Endothelial cell of umbilical vein (primary cell): ENCODE measurements at regions not wholly inside any gene's neighbourhood (a gene's known extent, or its start where the extent isn't known, plus 50 kb on each side); places are given as distances from the start of the nearest gene placed in this dataset.

Experiments used
- BruUV-seq: library from RNA; stranded (reverse); fragments of 400-500 nt; replicated peaks from 2 replicates; lab custom pipeline; 2021; lab: Mats Ljungman, UMichigan
- CTCF ChIA-PET: fragments of 300-600, 350-600 bp; sonication (Branson Sonifier 250); formaldehyde crosslinking; loops from one replicate; lab custom pipeline; 2021; ENCODE audit warnings: antibody characterized with exemption, inconsistent platforms; lab: Charles Lee
- POLR2A ChIA-PET: fragments of 300-600, 350-600 bp; sonication (Branson Sonifier 250); formaldehyde crosslinking; loops from one replicate; lab custom pipeline; 2021; ENCODE audit warnings: antibody characterized with exemption, inconsistent platforms; lab: Charles Lee
- DNase-seq: peaks from one replicate; pipeline ENCODE4 v3.0.0-alpha.2; 2011; ENCODE audit warnings: low read depth, low spot score
- FAIRE-seq: peaks from 2 replicates; lab custom pipeline; 2011; peaks lifted over from hg19 to GRCh38; lab: Jason Lieb, UNC
- H2AFZ ChIP-seq: 2 replicates; pipeline ENCODE4 v1.6.0; 2012; ENCODE audit warnings: low read depth, low read length, control low read depth, inconsistent platforms
- H3K27ac ChIP-seq: 2 replicates; pipeline ENCODE4 v1.5.1; 2011; ENCODE audit warnings: low read depth, mild to moderate bottlenecking, control low read depth, low read length, moderate library complexity; ENCODE audit not compliant: insufficient read depth
- H3K27me3 ChIP-seq, 2 experiments: 2 replicates each; pipeline versions ENCODE4 v1.6.0 to v1.6.1; 2011; ENCODE audit warnings: low read length in 2 of 2, mixed read lengths in 1 of 2; ENCODE audit not compliant: control insufficient read depth in 2 of 2, insufficient read depth in 2 of 2
- H3K36me3 ChIP-seq, 2 experiments: 2 replicates in 1 of 2; 3 replicates in 1 of 2; pipeline ENCODE4 v1.5.1; 2011; ENCODE audit warnings: low read length in 2 of 2, mild to moderate bottlenecking in 1 of 2, moderate library complexity in 1 of 2; ENCODE audit not compliant: control insufficient read depth in 2 of 2, insufficient read depth in 2 of 2; ENCODE audit errors: extremely low read depth in 1 of 2
- H3K4me1 ChIP-seq: 3 replicates; pipeline ENCODE4 v1.5.1; 2011; ENCODE audit warnings: mild to moderate bottlenecking, low read length; ENCODE audit not compliant: control insufficient read depth, insufficient read depth; ENCODE audit errors: extremely low read depth
- H3K4me2 ChIP-seq: 2 replicates; pipeline ENCODE4 v1.6.1; 2011; ENCODE audit warnings: low read length, control low read depth, mixed read lengths; ENCODE audit not compliant: insufficient read depth
- H3K4me3 ChIP-seq, 3 experiments: fragments of 200-600 bp in 1 of 3; sonication (generic), shearing (Covaris generic) in 1 of 3; replicated peaks in 1 of 3; 2 replicates each; pipeline ENCODE4 v1.5.1; 2011 to 2016; ENCODE audit warnings: control low read depth in 3 of 3, low read length in 3 of 3, mild to moderate bottlenecking in 2 of 3, inconsistent platforms in 1 of 3, low read depth in 1 of 3, moderate library complexity in 1 of 3; ENCODE audit not compliant: insufficient read depth in 1 of 3
- H3K79me2 ChIP-seq: 2 replicates; pipeline ENCODE4 v1.6.0; 2012; ENCODE audit warnings: low read length, inconsistent platforms; ENCODE audit not compliant: control insufficient read depth, insufficient read depth
- H3K9ac ChIP-seq: replicated peaks from 2 replicates; pipeline ENCODE3; 2011; ENCODE audit warnings: low read length, control low read depth; ENCODE audit not compliant: insufficient read depth; ENCODE audit errors: extremely low read depth
- H3K9me1 ChIP-seq: replicated peaks from 3 replicates; pipeline ENCODE4 v1.6.0; 2011; ENCODE audit warnings: mild to moderate bottlenecking, low read length; ENCODE audit not compliant: control insufficient read depth, insufficient read depth; ENCODE audit errors: extremely low read depth
- H3K9me3 ChIP-seq: replicated peaks from 2 replicates; pipeline ENCODE4 v1.5.1; 2012; ENCODE audit warnings: low read length, inconsistent platforms; ENCODE audit not compliant: control insufficient read depth, insufficient read depth
- H4K20me1 ChIP-seq: replicated peaks from 2 replicates; pipeline ENCODE3; 2011; ENCODE audit warnings: mild to moderate bottlenecking, low read length; ENCODE audit not compliant: control insufficient read depth, insufficient read depth; ENCODE audit errors: extremely low read depth
- EZH2 ChIP-seq: IDR thresholded peaks from 2 replicates; pipeline ENCODE4 v1.6.1; 2012; ENCODE audit warnings: borderline replicate concordance, low read depth, mild to moderate bottlenecking, moderate library complexity, low read length, inconsistent platforms; ENCODE audit not compliant: severe bottlenecking
- FOS ChIP-seq: IDR thresholded peaks from 2 replicates; pipeline ENCODE4 v1.6.1; 2011; ENCODE audit warnings: mild to moderate bottlenecking, low read length, moderate library complexity, borderline replicate concordance; ENCODE audit not compliant: insufficient read depth
- GATA2 ChIP-seq: IDR thresholded peaks from 2 replicates; pipeline ENCODE4 v1.7.0; 2011; ENCODE audit warnings: low read depth, mild to moderate bottlenecking, moderate library complexity, mixed read lengths, low read length; ENCODE audit not compliant: insufficient read length, insufficient read depth
- JUN ChIP-seq: IDR thresholded peaks from 2 replicates; pipeline ENCODE4 v1.6.1; 2011; ENCODE audit warnings: borderline replicate concordance, low read depth; ENCODE audit not compliant: insufficient read length, insufficient read depth
- MYC ChIP-seq: IDR thresholded peaks from one replicate; pipeline ENCODE4 v1.6.1; 2011; ENCODE audit warnings: mild to moderate bottlenecking, low read depth, low read length
- POLR2A ChIP-seq: IDR thresholded peaks from 2 replicates; pipeline ENCODE4 v1.6.1; 2012; ENCODE audit warnings: low read depth, mild to moderate bottlenecking, control low read depth, low read length
- POLR2AphosphoS5 ChIP-seq: IDR thresholded peaks from 2 replicates; pipeline ENCODE4 v1.6.1; 2012; ENCODE audit warnings: low read depth, mild to moderate bottlenecking, control low read depth, low read length, moderate library complexity; ENCODE audit not compliant: insufficient read depth
- dilution Hi-C: fragments of 300-500 bp; cut with MboI; formaldehyde crosslinking; loops from one replicate; pipeline ENCODE4 v1.15.0; 2019; ENCODE audit warnings: low sequenced_read_pairs; ENCODE audit not compliant: extremely low pct_ligation_motif_present
- intact Hi-C: fragments of 100-400 bp; cut with micrococcal nuclease; formaldehyde crosslinking; loops from one replicate; pipeline ENCODE4 v1.10.0; 2022
- TF ChIP-seq, protein P1 (sequence below): IDR thresholded peaks from 2 replicates; pipeline ENCODE4 v1.6.1; 2011; ENCODE audit not compliant: insufficient read depth, insufficient read length
- TF ChIP-seq, protein P2 (sequence below), 2 donors: IDR thresholded peaks; 1 replicate in 1 of 2; 2 replicates in 1 of 2; pipeline ENCODE4 v1.5.1; 2011; ENCODE audit warnings: low read length in 2 of 2, mild to moderate bottlenecking in 2 of 2, moderate library complexity in 2 of 2, control low read depth in 1 of 2, inconsistent platforms in 1 of 2, low read depth in 1 of 2; ENCODE audit not compliant: insufficient read depth in 1 of 2; ENCODE audit errors: extremely low read depth in 1 of 2

DNA sequence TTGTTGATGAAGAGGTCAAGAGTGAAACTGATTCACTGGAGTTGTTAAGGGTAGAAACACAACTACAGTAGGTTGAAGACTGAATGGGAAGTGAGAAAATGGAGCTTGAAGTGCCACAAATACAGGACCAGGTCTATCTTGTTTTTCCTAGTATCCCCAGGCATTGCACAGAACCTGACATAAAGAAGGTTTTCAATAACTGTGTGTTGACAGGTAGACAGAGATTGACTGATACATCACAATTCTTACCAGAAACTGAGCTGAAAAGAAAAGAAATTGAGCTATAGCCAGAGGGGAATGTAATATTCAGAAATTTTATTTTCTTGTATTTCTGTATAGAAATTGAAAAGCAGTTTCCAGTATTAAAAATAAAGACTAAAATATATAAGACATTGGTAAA lies 767.7 kb downstream of the PCDH17 start:
- no peak overlapping the region for H3K9ac ChIP-seq
- BruUV-seq = no TSS peak
- H3K9me1 ChIP-seq = no peaks in the 10 kb centered on the region
- no peak overlapping the region for H2AFZ ChIP-seq
- no peak overlapping the region for H3K27ac ChIP-seq
- no peak overlapping the region for H3K4me3 ChIP-seq
- ChIA-PET CTCF (no interaction called here), POLR2A (no interaction called here)
- no peaks in the 10 kb centered on the region for H3K9me3 ChIP-seq
- no peak overlapping the region for H3K4me2 ChIP-seq
- TF ChIP-seq POLR2A (no peak), EZH2 (no peak), POLR2AphosphoS5 (no peak), FOS (no peak), JUN (no peak), GATA2 (no peak), MYC (no peak)
- TF ChIP-seq, protein P1, sequence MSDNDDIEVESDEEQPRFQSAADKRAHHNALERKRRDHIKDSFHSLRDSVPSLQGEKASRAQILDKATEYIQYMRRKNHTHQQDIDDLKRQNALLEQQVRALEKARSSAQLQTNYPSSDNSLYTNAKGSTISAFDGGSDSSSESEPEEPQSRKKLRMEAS = no peak
- TF ChIP-seq, protein P2, sequence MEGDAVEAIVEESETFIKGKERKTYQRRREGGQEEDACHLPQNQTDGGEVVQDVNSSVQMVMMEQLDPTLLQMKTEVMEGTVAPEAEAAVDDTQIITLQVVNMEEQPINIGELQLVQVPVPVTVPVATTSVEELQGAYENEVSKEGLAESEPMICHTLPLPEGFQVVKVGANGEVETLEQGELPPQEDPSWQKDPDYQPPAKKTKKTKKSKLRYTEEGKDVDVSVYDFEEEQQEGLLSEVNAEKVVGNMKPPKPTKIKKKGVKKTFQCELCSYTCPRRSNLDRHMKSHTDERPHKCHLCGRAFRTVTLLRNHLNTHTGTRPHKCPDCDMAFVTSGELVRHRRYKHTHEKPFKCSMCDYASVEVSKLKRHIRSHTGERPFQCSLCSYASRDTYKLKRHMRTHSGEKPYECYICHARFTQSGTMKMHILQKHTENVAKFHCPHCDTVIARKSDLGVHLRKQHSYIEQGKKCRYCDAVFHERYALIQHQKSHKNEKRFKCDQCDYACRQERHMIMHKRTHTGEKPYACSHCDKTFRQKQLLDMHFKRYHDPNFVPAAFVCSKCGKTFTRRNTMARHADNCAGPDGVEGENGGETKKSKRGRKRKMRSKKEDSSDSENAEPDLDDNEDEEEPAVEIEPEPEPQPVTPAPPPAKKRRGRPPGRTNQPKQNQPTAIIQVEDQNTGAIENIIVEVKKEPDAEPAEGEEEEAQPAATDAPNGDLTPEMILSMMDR (IDR thresholded peaks at IDR 0.05; ENCODE audit: extremely low read depth in 1 of 2, insufficient read depth in 1 of 2, low read depth in 1 of 2, low read length in 2 of 2) = no peak
- DNase-seq = no peak
- no peak for FAIRE-seq
- no peaks in the 10 kb centered on the region for H3K36me3 ChIP-seq
- intact Hi-C loops (no loop called here), dilution Hi-C loops (no loop called here)
- no peaks in the 10 kb centered on the region for H3K27me3 ChIP-seq
- no peaks in the 10 kb centered on the region for H3K4me1 ChIP-seq
- H3K79me2 ChIP-seq = no peaks in the 10 kb centered on the region
- H4K20me1 ChIP-seq = no peaks in the 10 kb centered on the region
